ENCODE measurements at regions not wholly inside any gene's neighbourhood (a gene's known extent, or its start where the extent isn't known, plus 50 kb on each side); places are given as distances from the start of the nearest gene placed in this dataset.
"Not testable (repeated sequence)": the region's sequence is repeated elsewhere in the genome, so short reads cannot be mapped to it uniquely, and the experiment has no call there.

DNA sequence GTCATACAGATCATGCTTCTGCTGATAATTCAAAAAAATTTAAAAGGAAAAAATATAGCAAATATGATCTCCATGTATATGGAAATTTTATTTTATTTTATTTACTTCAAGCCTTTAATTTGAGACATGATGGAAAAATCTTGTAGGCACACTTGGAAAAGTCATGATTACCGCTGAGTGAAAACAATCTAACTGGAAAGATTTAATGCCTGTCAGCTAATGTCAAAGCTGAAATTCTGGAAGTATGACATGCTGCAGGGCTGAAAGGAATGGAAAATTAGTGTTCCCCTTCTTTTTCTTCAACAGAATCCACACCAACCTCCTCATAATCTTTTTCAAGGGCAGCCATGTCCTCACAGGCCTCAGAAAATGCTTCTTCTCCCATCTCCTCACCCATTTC lies 58.2 kb downstream of the RPRM start:
- no peak for DNase-seq (ENCODE audit: low read depth)

DNA sequence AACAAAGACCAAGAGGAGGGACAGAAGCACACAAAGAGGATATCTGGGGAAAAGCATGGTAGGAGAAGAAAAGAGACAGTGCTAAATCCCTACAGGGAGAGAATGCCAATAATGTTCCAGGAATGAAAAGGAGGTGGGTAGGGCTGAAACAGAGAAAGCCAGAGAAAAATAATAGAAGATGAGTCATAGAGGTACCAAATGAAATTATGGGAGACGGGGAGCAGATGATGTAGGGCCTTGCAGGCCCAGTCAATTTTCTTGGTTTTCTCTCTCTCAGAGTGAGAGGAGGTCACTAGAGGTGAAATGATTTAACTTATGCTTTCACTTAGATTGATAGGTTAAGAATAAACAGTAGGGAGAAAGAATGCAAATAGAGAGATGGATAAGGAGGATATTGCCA lies 61.5 kb downstream of the RPRM start:
- DNase-seq (ENCODE audit: low read depth) = no peak

DNA sequence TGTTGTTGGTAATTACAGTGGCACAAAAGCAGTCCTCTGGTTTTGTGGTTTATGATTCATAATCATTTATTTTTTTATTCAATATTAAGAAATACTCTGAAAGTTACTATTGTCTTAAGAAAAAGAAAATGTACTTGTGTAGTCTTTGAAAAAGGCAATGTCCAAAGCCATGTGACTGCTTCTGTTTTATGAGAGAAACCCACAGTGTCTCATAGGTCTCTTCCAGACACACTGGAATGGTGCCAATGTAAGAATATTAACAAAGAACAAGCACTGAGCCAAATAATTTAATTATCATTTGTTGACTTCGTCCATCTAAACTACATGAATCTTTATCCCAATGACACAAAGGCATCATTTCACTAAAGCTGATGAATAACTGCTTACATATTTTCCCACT lies 62.5 kb downstream of the RPRM start:
- no peak for DNase-seq (ENCODE audit: low read depth)

DNA sequence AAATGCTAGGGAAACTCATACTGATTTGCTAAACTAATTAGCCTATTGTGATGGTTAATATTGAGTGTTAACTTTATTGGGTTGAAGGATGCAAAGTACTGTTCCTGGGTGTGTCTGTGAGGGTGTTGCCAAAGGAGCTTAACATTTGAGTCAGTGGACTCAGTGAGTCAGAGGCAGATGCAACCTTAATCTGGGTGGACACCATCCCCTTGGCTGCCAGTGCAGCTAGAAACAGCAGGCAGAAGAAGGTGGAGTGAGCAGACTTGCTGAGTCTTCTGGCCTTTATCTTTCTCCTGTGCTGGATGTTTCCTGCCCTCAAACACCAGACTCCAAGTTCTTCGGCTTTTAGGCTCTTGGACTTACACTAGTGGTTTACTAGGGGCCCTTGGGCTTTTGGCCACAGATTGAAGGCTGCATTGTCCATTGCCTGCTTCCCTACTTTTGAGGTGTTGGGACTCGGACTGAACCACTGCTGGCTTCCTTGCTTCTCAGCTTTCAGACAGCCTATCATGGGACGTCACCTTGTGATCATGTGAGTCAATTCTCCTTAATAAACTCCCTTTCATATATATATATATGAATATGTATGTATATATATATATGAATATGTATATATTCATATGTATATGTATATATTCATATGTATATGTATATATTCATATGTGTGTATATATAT lies 69.7 kb downstream of the RPRM start:
- DNase-seq (ENCODE audit: low read depth) = no peak

DNA sequence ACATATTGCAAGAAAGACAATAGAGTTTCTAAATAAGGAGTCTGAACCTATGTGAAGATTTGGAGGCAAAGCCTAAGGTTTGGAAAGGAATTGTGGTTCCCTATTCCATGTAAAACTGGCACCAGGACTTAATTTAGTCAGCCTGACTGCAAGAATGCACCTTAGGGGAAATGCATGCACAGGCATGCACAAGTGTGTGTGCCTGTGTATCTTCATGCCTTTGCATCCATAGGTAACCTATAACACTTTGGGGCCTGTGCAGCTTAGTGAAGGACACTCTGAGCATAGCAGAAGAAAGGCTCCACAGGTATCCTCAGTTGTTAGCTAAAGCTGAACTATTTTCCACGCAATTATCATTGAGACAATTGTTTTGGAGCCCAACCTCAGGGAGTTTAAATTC lies 73.4 kb downstream of the RPRM start:
- DNase-seq (ENCODE audit: low read depth) = no peak

DNA sequence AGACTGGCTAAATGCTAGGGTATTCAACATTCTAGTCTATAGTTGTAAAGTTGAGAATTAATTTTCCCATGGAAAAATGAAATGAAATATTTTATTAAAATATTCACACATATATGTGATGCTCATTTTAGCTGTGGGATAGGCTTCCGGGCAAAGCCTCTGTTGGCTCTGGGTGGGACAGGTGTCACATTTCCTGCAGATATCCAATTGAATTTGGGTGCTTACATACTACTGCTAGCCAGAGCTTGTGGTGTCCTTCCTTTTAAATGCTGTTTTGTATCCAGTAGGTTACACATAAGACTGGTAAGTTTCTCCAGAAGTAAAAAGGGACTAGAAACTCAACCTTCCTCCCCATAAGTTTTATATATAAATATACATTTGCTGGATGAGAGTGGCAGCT lies 73.8 kb downstream of the RPRM start:
- no peak for DNase-seq (ENCODE audit: low read depth)

DNA sequence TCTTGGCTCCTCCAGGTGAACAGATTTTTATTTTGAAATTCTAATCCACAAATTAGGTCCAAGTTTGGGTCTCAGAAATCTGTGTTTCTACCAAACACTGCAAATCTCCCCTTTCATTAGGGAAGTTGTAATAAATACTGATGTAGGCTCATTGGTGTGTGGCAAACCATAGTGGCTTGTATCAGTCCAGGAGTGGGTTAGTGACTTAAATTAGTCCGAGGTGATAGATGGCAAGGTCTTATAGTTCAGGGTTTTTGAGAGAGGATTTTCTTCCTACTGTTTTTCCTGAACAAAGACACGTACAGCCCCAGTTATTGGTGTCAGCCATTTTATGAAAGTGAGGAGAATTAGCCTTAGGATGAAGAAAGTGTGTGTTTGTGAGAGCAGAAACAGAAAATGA lies 74.6 kb downstream of the RPRM start:
- no peak for DNase-seq (ENCODE audit: low read depth)

DNA sequence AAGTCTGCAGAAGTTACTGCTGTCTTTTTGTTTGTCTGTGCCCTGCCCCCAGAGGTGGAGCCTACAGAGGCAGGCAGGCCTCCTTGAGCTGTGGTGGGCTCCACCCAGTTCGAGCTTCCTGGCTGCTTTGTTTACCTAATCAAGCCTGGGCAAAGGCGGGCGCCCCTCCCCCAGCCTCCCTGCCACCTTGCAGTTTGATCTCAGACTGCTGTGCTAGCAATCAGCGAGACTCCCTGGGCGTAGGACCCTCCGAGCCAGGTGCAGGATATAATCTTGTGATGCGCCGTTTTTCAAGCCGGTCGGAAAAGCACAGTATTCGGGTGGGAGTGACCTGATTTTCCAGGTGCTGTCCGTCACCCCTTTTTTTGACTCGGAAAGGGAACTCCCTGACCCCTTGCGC lies 75.2 kb downstream of the RPRM start:
- DNase-seq (ENCODE audit: low read depth) = not testable (repeated sequence)

DNA sequence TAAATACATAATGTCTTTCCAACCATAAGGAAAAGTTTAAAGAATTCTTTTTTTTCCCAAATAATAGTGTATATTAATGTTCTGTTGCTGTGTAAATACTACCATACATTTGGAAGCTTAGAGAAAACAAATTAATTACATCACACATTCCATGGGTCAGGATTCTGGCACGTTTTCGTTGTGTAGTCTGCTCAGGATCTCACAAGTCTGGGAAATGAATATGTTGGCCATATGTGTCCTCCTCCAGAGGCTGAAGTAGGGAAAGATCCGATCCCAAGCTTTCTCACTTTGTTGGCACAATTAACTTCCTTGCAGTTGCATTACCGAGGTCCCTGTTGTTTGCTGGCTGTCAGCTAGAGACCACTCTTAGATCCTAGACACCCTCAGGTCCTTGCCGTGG lies 83.9 kb downstream of the RPRM start:
- no peak for DNase-seq (ENCODE audit: low read depth)

DNA sequence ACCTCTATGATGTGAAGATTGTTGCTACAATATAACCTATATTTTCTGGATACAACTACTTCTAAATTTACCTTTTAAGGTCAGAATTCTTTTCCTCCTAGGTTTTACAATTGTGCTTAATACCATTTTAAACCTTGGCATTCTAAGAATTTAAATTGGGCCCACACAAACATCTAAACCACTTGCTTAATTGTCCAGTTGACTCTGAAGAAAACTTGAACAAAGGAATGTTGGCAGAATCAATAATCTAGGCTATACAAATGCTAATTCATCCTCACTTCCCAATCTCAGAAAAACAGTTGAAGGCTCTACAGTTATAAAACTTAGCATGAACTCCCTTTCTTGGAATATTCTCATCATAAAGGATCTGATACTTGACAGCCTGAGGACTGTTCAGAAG lies 84.3 kb downstream of the RPRM start:
- DNase-seq (ENCODE audit: low read depth) = no peak

DNA sequence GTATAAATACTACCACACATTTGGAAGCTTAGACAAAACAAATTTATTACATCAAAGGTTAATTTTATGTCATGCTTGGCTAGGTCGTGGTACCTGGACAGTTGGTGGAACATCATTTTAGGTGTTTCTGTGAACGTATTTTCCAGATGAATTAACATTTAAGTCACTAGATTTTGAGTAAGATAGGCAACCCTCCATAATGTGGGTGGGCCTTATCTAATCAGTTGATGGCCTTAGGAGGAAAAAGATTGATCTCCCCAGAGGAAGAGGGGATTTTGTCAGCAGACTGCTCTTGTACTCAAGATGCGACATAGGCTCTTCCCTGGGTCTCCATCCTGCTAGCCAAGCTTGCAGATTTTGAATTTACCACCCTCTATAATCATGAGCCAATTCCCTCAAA lies 85.0 kb downstream of the RPRM start:
- DNase-seq (ENCODE audit: low read depth) = no peak

DNA sequence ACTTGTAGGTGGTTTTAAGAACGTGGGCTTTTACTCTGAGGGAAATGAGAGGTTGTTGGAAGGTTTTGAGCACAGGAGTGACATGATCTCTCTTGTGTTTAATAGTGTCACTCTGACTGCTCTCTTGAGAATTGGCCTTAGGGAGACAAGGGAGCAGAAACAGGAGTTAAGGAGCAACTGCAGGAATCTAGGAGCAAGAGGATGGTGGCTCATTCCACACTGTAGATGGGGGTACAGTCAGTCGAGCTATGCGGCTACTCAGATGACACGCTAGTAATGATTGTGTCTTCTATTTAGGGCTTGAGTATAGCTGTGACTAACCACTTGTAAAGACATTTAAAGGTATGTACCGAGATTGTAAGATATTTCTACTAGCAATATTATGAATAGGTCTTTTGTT lies 87.4 kb downstream of the RPRM start:
- DNase-seq (ENCODE audit: low read depth) = no peak

DNA sequence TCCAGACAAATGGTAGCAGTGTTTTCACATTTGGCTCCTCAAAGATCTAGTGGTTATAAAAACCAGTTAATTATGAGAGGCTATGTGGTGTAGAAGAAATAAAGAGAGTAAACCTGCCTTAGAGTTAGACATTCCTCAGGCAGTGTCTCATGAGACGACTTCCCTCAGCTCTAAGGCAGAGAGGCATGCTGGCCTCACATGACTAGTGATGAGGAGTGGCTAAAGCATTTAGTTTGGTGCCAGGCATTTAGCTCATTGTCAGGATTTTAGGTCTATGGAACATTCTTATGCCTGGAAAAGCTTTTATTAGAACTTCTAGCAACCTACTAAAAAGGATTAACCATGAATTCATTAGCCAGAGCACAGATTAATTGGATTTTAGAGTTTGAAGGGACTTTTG lies 90.3 kb downstream of the RPRM start:
- no peak for DNase-seq (ENCODE audit: low read depth)

DNA sequence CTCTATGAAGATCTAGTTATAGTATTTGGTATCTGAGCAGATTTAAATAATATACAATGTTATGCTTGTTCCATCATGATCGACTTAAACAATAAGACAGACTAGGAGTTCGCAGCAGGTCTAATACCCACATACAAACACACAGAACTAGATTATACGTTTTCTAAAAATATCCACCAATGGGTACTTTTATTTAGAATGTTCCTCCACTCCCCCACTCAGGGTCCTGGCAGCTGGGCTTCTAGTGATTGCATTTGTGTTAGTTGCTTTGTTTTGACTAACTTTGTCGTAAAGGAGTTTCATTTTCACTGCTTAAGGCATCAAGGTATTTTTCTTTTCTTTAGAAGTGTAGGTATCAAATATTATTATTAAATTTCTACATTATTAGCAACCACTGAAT lies 91.4 kb downstream of the RPRM start:
- DNase-seq (ENCODE audit: low read depth) = no peak

DNA sequence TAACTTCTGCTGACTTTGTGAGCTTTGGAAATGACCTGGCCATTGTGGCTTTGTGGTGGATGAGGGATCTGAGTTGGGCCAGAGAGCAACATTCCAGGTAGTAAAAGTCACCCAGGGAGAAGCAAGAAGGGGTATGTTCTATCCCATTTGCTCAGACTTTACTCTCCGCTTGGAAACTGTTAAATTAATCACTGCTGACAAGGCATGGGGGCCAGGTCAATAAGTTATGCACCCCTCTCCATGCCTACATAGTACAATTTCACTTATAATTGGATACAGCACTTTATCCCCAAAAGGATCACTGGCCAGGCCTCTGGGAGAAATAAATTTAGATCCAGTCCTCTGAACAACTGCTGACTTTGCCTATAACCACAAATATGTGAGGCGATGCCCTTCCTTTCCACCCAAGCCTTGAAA lies 92.1 kb downstream of the RPRM start:
- DNase-seq (ENCODE audit: low read depth) = no peak

DNA sequence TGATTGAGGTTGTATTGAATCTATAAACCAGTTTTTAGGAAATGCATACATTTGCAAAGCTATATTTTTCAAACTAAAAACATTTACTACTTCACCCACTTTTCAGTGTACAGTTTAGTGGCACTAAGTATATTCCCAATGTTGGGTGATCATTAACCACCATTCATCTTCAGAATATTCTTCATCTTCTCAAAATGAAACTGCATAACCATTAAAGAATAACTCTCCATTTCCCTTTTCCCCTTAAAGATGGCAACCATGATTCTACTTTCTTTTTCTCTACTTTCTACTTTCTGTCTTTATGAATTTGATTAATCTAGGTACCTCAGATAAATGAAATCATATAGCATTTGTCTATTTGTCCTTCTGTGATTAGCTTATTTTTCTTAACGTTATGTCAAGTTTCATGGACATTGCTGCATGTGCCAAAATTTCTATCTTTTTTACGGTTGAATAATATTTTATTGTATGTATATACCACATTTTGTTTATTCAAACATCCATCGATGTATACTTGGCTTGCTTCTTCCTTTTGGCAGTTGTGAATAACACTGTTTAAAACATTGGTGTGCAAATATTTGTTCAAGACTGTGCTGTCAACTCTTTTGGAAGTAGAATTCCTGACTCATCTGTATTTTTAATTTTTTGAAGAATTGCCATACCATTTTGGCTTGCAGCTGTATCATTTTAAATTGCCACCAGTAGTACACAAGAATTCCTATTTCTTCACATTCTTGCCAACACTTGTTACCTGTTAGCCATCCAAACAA lies 104.9 kb downstream of the RPRM start:
- DNase-seq (ENCODE audit: low read depth) = no peak

DNA sequence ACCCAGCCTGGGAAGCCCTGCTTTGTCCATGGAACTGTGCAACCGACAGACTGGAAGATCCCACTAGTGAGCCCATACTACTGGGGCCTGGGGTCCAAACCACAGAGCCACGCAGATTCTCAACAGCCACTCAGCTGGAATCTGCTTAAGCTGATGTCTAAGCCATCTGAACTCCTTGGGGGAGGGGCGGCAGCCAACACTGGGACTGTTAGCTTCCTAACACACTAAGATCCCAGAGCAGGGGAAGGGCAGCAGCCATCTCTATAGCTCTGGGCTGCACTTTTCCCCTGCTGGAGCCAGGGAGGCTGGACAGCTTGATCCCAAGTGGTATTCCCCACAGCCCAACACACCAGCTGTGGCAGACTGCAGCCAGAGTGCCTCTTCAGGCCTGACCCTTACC lies 118.3 kb downstream of the RPRM start:
- no peak for DNase-seq (ENCODE audit: low read depth)

DNA sequence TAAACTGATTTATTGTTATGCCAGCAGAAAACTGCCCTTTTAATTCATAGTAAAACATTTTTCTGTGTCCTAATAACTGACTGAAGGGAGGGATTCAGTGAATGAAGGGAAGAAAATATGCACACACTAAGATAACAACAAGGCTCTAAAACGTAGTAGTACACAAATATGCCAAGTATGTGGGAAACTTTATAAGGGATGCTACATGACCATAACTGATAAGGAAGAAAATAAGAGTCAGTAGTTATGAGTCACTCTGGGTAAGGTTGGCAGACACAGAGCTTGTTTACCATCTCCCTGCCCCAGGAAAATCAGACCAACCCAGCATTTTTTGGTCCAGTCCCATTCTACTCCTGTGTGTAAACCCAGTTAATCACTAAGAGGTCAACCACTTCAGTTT lies 124.2 kb downstream of the RPRM start:
- no peak for DNase-seq (ENCODE audit: low read depth)

DNA sequence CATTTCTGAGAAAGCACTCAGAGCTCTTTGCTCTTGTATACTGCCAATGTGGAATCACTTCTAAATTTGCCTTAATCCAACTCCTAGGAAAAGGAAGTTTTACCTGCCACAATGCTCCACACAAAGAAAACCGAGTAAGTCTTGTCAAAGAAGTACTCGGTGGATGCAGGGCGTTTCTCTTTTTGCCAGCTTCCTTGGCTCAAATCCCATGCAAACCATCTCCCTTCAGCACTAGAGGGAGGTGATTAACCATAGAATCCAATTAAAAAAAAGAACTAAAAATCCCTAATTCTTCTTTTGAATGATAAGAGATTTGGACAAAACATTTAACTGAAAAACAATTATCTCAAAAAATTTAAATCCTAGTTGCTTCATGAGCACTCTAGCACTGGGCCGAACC lies 129.0 kb downstream of the RPRM start:
- DNase-seq (ENCODE audit: low read depth) = no peak

DNA sequence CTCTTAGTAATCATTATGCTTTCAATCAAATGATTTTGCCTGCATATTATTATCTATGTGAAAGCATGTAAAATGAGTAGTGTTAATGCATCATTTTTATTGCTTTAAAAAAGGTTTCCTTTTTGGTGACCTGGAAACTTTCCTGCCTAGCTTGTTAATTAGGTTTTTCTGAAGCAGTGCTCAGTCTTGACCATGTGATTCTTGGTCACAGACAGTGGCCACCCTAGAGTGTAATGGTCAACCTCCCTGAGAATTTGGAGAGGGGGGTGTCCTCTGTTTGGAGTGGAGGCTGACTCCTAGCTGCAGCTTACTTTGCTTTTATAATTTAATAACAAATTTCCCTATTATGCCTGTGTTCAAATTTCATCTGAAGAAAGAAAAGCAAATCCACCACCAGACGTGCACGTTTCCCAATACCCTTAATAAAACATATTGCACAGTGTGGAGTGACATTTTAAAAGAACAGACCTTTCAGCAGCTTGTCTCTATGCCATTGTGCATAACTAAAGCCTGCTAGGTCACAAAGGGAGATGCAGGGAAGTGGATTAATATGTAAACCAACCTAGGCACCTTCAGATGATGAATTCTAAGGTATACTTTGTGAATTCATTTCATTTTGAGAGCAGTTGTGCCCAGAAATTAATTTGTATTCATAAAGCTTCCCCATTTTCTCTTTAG lies 130.6 kb downstream of the RPRM start:
- no peak for DNase-seq (ENCODE audit: low read depth)

DNA sequence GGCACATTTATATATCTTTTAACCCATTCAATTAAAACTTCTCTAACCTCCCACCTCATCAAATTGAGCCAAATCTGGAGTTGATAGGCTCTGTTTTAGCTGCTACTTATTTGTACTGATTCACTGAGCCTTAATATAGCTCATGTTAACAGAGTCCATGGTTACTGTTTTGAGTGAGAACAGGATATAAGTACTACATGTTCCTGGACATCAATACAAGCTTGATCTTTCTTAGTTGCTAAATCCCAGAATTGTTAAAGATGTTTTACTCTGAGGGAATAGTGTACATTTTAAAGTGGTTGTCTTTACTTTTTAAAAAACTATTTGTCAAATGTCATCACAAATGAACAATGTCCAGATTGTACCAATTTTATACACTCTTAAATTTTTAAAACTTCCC lies 157.7 kb downstream of the RPRM start:
- DNase-seq (ENCODE audit: low read depth) = no peak

DNA sequence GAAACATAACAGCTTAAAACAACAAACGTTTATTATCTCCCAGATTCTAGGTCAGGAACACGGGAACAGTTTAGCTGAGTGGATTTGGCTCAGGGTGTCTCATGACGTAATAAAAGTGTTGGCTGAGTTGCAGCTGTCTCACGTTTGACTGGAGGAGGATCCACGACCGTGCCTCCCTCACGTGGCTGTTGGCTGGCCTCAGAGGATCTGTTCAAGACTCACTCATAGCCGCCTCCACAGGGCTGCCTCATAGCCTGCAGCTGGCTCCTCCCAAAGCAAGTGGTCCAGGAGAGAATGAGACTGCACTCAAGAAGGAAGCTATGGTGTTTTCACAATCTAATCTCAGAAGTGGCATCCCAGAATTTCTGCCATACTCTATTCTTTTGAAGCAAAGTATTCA lies 167.1 kb downstream of the RPRM start:
- DNase-seq (ENCODE audit: low read depth) = no peak

DNA sequence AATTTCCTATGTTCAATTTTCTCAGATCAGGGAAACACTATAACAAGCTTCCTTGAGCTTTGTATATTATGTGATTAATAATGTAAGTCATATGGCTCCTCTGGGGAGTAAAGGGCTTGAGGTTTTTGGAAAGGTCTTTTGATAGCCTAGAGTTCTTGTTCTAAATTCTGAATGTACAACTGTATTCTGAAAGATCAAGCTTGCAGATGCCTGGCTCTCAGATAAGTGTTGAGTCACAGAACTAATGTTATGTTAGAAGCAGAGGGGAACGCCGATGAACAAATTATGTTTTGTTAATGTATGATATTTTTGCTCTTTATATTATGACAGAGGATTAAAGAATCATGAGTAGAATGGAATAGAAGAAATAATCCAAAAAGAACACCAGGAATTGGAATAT lies 170.1 kb downstream of the RPRM start:
- DNase-seq (ENCODE audit: low read depth) = no peak
